Osteoblast (primary cell): ENCODE measurements at regions not wholly inside any gene's neighbourhood (a gene's known extent, or its start where the extent isn't known, plus 50 kb on each side); places are given as distances from the start of the nearest gene placed in this dataset.
A peak's percentile ranks its signal among the peaks of the same experiment; 100 is the strongest.

ENCODE experiments used
- DNase-seq: peaks from one replicate; pipeline ENCODE4 v3.0.0; 2011; ENCODE audit warnings: low spot score, mixed read lengths; ENCODE audit not compliant: insufficient read length; ENCODE audit errors: missing footprints
- H2AFZ ChIP-seq: 2 replicates; pipeline ENCODE4 v1.6.0; 2011; ENCODE audit warnings: mild to moderate bottlenecking, low read length
- H3K27ac ChIP-seq: 2 replicates; pipeline ENCODE4 v1.5.1; 2011; ENCODE audit warnings: mild to moderate bottlenecking, low read depth, low read length, moderate library complexity
- H3K27me3 ChIP-seq: 2 replicates; pipeline ENCODE4 v1.6.0; 2012; ENCODE audit warnings: mild to moderate bottlenecking, control low read depth, inconsistent platforms, low read length, moderate library complexity; ENCODE audit not compliant: insufficient read depth
- H3K36me3 ChIP-seq: 2 replicates; pipeline ENCODE4 v1.5.1; 2011; ENCODE audit warnings: mild to moderate bottlenecking, low read length, control low read depth, moderate library complexity; ENCODE audit not compliant: insufficient read depth
- H3K4me1 ChIP-seq: 2 replicates; pipeline ENCODE4 v1.5.1; 2011; ENCODE audit warnings: mild to moderate bottlenecking, low read length, control low read depth, moderate library complexity; ENCODE audit not compliant: insufficient read depth
- H3K4me2 ChIP-seq: 2 replicates; pipeline ENCODE4 v1.6.0; 2011; ENCODE audit warnings: mild to moderate bottlenecking, low read length; ENCODE audit not compliant: insufficient read depth
- H3K4me3 ChIP-seq: fragments of 200-600 bp; sonication (generic); 3 replicates; pipeline ENCODE4 v1.5.1; 2012; ENCODE audit warnings: mild to moderate bottlenecking, low read length, inconsistent platforms; ENCODE audit not compliant: insufficient read depth
- H3K79me2 ChIP-seq: 2 replicates; pipeline ENCODE4 v1.6.0; 2012; ENCODE audit warnings: mild to moderate bottlenecking, low read length, control low read depth, inconsistent platforms; ENCODE audit not compliant: insufficient read depth
- H3K9me3 ChIP-seq: 2 replicates; pipeline ENCODE4 v1.5.1; 2011; ENCODE audit warnings: low read depth, low read length, control low read depth
- H4K20me1 ChIP-seq: 2 replicates; pipeline ENCODE4 v1.6.0; 2012; ENCODE audit warnings: mild to moderate bottlenecking, low read length, control low read depth; ENCODE audit not compliant: insufficient read depth
- TF ChIP-seq, protein P1 (sequence below): IDR thresholded peaks from 2 replicates; pipeline ENCODE4 v1.5.1; 2011; ENCODE audit warnings: mild to moderate bottlenecking, low read depth, low read length, moderate library complexity; ENCODE audit errors: extremely low read depth

DNA sequence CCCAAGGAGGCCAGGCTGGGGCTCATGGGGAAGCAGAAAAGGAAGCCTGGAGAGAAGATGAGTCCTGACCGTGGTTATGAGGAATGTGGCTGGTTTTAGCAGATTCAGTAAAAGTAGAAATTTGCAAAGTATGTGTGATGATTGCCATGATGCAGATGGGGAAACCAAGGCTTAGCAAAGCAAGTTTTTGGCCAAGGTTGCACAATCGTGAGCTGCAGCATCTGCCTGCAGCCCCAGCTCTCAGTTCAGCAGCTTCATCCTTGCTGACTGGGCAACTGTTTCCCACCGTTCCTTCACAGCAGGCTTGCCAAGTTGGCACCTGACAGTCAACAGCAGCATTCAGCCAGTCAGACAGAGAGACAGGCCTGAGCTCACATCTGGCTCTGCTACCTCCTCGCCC is 656.7 kb downstream of the MED13L start:
- H2AFZ ChIP-seq: no peak overlapping the region
- no peaks in the 10 kb centered on the region for H3K9me3 ChIP-seq
- no peaks in the 10 kb centered on the region for H3K79me2 ChIP-seq
- no peaks in the 10 kb centered on the region for H3K36me3 ChIP-seq
- no peak overlapping the region for H3K27ac ChIP-seq
- H3K27me3 ChIP-seq: peaks cover 4% of the 10 kb centered on the region
- no peaks in the 10 kb centered on the region for H3K4me1 ChIP-seq
- H3K4me2 ChIP-seq: no peak overlapping the region
- no peak overlapping the region for H3K4me3 ChIP-seq
- H4K20me1 ChIP-seq: no peaks in the 10 kb centered on the region
- no peak for DNase-seq
- TF ChIP-seq, protein P1, sequence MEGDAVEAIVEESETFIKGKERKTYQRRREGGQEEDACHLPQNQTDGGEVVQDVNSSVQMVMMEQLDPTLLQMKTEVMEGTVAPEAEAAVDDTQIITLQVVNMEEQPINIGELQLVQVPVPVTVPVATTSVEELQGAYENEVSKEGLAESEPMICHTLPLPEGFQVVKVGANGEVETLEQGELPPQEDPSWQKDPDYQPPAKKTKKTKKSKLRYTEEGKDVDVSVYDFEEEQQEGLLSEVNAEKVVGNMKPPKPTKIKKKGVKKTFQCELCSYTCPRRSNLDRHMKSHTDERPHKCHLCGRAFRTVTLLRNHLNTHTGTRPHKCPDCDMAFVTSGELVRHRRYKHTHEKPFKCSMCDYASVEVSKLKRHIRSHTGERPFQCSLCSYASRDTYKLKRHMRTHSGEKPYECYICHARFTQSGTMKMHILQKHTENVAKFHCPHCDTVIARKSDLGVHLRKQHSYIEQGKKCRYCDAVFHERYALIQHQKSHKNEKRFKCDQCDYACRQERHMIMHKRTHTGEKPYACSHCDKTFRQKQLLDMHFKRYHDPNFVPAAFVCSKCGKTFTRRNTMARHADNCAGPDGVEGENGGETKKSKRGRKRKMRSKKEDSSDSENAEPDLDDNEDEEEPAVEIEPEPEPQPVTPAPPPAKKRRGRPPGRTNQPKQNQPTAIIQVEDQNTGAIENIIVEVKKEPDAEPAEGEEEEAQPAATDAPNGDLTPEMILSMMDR: no peak

DNA sequence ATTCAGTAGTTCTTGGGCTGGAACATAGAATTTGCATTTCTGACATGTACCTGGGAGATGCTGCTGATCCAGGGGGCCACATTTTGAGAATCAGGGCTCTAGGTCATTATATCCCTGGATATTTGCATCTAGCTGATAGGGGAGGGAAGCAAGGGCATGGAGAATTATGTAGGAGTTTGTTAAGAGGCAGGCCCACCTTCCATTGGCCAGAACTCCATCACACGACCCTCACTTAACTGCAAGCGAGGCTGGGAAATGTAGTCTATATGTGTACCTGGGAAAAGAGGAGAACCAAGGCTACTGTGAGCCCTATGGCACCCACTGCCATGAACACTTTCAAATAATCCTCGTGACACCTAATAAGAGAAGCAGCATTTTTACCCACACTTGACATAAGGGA is 657.6 kb downstream of the MED13L start:
- TF ChIP-seq, protein P1: no peak
- no peaks in the 10 kb centered on the region for H3K9me3 ChIP-seq

DNA sequence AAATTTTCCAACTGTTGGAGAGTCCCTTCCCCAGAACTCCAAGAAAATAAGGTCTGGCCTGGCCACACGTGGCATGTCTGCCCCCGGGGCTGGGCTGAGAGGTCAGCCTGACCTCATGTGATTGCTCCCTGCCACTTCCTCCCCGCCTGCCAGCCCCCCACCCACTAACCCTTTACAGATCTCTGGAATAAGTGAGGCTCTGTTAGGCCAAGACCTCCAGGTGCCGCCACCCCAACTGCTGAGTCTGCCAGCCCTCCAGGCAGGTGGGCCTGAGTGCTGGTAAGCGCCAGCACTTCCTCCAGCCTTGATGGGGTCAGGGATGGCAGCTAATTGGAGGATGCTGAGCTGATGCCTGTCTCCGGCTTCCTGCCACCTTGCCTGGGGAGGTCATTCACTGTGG is 658.4 kb downstream of the MED13L start:
- no peak overlapping the region for H3K4me2 ChIP-seq
- DNase-seq: peak; percentile 66
- H3K9me3 ChIP-seq: no peaks in the 10 kb centered on the region
- H3K79me2 ChIP-seq: no peaks in the 10 kb centered on the region
- H4K20me1 ChIP-seq: no peaks in the 10 kb centered on the region
- TF ChIP-seq, protein P1: no peak
- H2AFZ ChIP-seq: no peak overlapping the region
- H3K4me3 ChIP-seq: no peak overlapping the region
- H3K27ac ChIP-seq: no peak overlapping the region
- H3K27me3 ChIP-seq: no peaks in the 10 kb centered on the region
- no peaks in the 10 kb centered on the region for H3K4me1 ChIP-seq
- H3K36me3 ChIP-seq: no peaks in the 10 kb centered on the region

More for the DNA sequence above, 657.6 kb downstream of the MED13L start:
- Histone ChIP-seq H3K4me3 (no peak overlapping the region), H4K20me1 (no peaks in the 10 kb centered on the region), H2AFZ (no peak overlapping the region), H3K79me2 (no peaks in the 10 kb centered on the region), H3K27me3 (peaks cover 4% of the 10 kb centered on the region), H3K4me1 (no peaks in the 10 kb centered on the region), H3K36me3 (no peaks in the 10 kb centered on the region), H3K4me2 (no peak overlapping the region), H3K27ac (no peak overlapping the region)
- DNase-seq: no peak

DNA sequence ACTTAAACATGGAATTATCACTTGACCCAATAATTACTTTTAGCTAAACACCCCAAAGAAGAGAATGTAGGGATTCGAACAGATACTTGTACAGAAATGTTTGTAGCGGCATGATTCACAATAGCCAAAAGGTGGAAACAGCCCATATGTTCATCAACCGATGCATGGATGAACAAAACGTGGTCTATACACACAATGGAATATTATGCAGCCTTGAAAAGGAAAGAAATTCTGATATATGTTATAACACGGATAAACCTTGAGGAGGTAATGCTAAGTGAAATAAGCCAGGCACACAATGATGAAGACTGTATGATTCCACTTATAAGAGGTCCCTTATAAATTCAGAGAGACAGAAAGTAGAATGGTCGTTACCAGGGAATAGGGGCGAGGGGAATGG is 659.4 kb downstream of the MED13L start:
- no peak overlapping the region for H2AFZ ChIP-seq
- TF ChIP-seq, protein P1: no peak
- H3K4me1 ChIP-seq: no peaks in the 10 kb centered on the region
- H3K4me2 ChIP-seq: no peak overlapping the region
- no peak overlapping the region for H3K4me3 ChIP-seq
- no peaks in the 10 kb centered on the region for H4K20me1 ChIP-seq
- H3K27ac ChIP-seq: no peak overlapping the region
- no peak for DNase-seq
- no peaks in the 10 kb centered on the region for H3K79me2 ChIP-seq
- no peaks in the 10 kb centered on the region for H3K9me3 ChIP-seq
- no peaks in the 10 kb centered on the region for H3K36me3 ChIP-seq
- no peaks in the 10 kb centered on the region for H3K27me3 ChIP-seq
